Neural progenitor cell (in vitro differentiated cells): ENCODE measurements at regions not wholly inside any gene's neighbourhood (a gene's known extent, or its start where the extent isn't known, plus 50 kb on each side); places are given as distances from the start of the nearest gene placed in this dataset.

Source experiments
- EZH2 ChIP-seq: fragments of 200-600 bp; sonication (generic); IDR thresholded peaks from 2 replicates; pipeline ENCODE4 v1.6.1; 2017; ENCODE audit warnings: antibody characterized with exemption, mild to moderate bottlenecking, moderate library complexity
- EZH2phosphoT487 ChIP-seq: fragments of 200-600 bp; sonication (generic); IDR thresholded peaks from 2 replicates; pipeline ENCODE4 v1.6.1; 2017; ENCODE audit warnings: antibody characterized with exemption
- TF ChIP-seq, protein P1 (sequence below): fragments of 200-600 bp; sonication (generic); IDR thresholded peaks from 2 replicates; pipeline ENCODE4 v1.5.1; 2017; ENCODE audit warnings: antibody characterized with exemption, mild to moderate bottlenecking

DNA sequence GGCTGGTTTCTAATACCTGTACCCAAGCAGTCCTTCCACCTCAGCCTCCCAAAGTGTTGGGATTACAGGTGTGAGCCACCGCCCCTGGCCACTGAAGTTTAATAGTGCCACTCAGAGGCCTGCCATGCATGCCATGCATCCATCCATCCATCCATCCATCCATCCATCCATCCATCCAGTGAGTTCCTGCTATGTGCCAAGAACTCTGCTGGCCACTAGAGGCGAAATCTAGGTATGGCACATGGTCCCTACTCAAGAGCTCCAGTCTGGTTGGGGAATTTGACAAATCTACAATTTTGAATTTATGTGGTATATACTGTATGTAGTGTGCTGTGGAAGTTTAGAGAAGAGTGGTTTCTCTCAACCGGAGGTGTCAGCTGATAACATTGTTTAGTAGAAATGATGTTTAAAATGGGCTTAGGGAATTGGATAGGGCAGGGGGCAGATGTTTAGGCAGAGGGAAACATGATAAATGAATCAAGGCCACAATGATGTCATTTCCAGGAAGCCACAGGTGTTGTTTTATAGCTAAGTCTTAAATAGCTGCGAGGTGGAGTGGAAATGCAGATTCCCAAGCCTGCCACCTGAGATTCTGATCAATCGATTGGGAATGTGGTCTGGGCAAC, 384.4 kb upstream of the C2CD4B start:
- TF ChIP-seq, protein P1, sequence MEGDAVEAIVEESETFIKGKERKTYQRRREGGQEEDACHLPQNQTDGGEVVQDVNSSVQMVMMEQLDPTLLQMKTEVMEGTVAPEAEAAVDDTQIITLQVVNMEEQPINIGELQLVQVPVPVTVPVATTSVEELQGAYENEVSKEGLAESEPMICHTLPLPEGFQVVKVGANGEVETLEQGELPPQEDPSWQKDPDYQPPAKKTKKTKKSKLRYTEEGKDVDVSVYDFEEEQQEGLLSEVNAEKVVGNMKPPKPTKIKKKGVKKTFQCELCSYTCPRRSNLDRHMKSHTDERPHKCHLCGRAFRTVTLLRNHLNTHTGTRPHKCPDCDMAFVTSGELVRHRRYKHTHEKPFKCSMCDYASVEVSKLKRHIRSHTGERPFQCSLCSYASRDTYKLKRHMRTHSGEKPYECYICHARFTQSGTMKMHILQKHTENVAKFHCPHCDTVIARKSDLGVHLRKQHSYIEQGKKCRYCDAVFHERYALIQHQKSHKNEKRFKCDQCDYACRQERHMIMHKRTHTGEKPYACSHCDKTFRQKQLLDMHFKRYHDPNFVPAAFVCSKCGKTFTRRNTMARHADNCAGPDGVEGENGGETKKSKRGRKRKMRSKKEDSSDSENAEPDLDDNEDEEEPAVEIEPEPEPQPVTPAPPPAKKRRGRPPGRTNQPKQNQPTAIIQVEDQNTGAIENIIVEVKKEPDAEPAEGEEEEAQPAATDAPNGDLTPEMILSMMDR = peak; percentile 72
- TF ChIP-seq EZH2 (no peak), EZH2phosphoT487 (no peak)
